ENCODE measurements at regions not wholly inside any gene's neighbourhood (a gene's known extent, or its start where the extent isn't known, plus 50 kb on each side); places are given as distances from the start of the nearest gene placed in this dataset.

DNA sequence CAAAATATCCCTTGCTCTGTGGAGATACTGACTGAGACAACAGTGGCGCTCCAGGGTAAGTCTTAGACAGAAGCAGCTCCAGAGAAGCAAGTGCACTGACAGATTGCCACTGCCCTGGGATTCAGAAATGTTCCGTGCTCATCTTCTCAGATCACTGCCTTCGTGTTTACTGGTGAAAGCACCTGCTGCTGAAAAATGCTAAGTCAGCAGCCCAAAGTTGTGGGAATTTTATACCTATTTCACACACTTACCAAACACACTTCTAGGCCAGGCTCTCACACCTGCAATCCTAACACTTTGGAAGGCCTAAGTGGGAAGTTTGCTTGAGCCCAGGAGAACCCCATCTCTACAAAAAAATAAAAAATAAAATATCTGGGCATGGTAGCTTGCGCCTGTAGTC is 63.2 kb upstream of the DLX6 start:
- no peaks in the 10 kb centered on the region for H3K36me3 Mint-ChIP-seq
- DNase-seq (ENCODE audit: low spot score) = no peak

DNA sequence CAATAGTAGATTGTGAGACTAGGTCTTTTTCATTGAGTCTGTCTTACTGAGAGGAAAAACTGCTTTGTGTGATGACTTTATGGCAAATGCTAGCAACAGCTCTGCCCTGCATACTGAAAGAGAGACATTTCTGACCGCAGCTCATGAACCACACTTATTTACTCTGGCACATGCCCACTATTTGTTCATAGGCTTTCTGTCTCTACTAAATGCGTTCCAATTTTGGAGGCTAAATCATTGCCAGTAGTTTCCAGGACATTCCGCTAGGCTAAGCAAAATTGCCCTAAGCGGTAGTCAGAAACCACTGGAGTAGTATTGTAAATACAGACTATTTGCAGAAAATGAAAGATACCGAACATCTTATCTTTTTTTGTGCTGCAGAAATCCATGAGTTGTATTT is 55.6 kb upstream of the DLX6 start:
- TF ChIP-seq EZH2phosphoT487 (IDR thresholded peaks at IDR 0.05) (no peak), EZH2 (IDR thresholded peaks at IDR 0.05) (no peak)
- TF ChIP-seq, protein P1, sequence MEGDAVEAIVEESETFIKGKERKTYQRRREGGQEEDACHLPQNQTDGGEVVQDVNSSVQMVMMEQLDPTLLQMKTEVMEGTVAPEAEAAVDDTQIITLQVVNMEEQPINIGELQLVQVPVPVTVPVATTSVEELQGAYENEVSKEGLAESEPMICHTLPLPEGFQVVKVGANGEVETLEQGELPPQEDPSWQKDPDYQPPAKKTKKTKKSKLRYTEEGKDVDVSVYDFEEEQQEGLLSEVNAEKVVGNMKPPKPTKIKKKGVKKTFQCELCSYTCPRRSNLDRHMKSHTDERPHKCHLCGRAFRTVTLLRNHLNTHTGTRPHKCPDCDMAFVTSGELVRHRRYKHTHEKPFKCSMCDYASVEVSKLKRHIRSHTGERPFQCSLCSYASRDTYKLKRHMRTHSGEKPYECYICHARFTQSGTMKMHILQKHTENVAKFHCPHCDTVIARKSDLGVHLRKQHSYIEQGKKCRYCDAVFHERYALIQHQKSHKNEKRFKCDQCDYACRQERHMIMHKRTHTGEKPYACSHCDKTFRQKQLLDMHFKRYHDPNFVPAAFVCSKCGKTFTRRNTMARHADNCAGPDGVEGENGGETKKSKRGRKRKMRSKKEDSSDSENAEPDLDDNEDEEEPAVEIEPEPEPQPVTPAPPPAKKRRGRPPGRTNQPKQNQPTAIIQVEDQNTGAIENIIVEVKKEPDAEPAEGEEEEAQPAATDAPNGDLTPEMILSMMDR (IDR thresholded peaks at IDR 0.05) = no peak
- Histone ChIP-seq H3F3A (ENCODE audit: low read depth) (no peaks in the 10 kb centered on the region), H3K27ac (no peak overlapping the region), H2AFZ (replicated peaks) (no peak overlapping the region), H3K4me3 (no peak overlapping the region), H3K4me2 (no peak overlapping the region), H3K4me1 (no peaks in the 10 kb centered on the region), H3K9ac (no peak overlapping the region), H3K79me2 (ENCODE audit: low read depth) (no peaks in the 10 kb centered on the region), H3K9me3 (ENCODE audit: low read depth) (no peaks in the 10 kb centered on the region), H3K36me3 (no peaks in the 10 kb centered on the region), H3K27me3 (no peaks in the 10 kb centered on the region), H4K20me1 (ENCODE audit: low read depth) (no peaks in the 10 kb centered on the region)
- Mint-ChIP-seq H3K4me1 (no peaks in the 10 kb centered on the region), H3K9me3 (no peaks in the 10 kb centered on the region), H3K36me3 (no peaks in the 10 kb centered on the region), H3K27ac (no peak overlapping the region), H3K27me3 (ENCODE audit: insufficient read depth, low read depth) (no peaks in the 10 kb centered on the region), H3K4me3 (no peak overlapping the region)
- no peak for DNase-seq (ENCODE audit: low spot score)

More for the DNA sequence above, 63.2 kb upstream of the DLX6 start:
- no peaks in the 10 kb centered on the region for H3K27me3 Mint-ChIP-seq (ENCODE audit: insufficient read depth, low read depth)
- H3K4me3 Mint-ChIP-seq = no peak overlapping the region
- Histone ChIP-seq H3K4me3 (no peak overlapping the region), H3K9me3 (ENCODE audit: low read depth) (no peaks in the 10 kb centered on the region), H3K36me3 (no peaks in the 10 kb centered on the region), H3K4me1 (no peaks in the 10 kb centered on the region), H3K4me2 (no peak overlapping the region), H3K79me2 (ENCODE audit: low read depth) (no peaks in the 10 kb centered on the region), H2AFZ (replicated peaks) (no peak overlapping the region), H3K27me3 (no peaks in the 10 kb centered on the region), H3K9ac (no peak overlapping the region), H3F3A (ENCODE audit: low read depth) (no peaks in the 10 kb centered on the region), H3K27ac (no peak overlapping the region), H4K20me1 (ENCODE audit: low read depth) (no peaks in the 10 kb centered on the region)
- no peak overlapping the region for H3K27ac Mint-ChIP-seq
- H3K4me1 Mint-ChIP-seq = no peaks in the 10 kb centered on the region
- TF ChIP-seq EZH2 (IDR thresholded peaks at IDR 0.05) (no peak), EZH2phosphoT487 (IDR thresholded peaks at IDR 0.05) (no peak)
- TF ChIP-seq, protein P1 (IDR thresholded peaks at IDR 0.05) = no peak
- no peaks in the 10 kb centered on the region for H3K9me3 Mint-ChIP-seq

DNA sequence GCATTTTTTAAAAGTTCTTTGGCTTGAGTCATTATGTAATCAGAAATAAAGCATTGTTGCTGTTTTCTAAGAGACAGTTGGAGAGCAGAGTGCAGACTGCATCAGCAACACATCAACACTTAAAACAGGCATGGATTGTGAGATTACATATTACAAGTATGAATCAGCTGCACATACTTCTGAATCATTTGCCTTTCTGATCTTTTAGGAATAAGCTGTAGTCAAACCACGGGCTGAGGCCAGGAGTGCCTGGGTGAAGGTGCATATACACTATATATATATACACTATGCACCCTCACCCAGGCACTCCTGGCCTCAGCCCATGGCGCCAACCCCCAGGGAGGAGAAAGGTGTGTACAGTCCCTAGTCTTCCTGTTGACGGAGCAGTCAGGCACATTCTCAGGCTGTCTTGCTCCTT is 52.4 kb upstream of the DLX6 start:
- Mint-ChIP-seq H3K9me3 (no peaks in the 10 kb centered on the region), H3K27me3 (ENCODE audit: insufficient read depth, low read depth) (no peaks in the 10 kb centered on the region), H3K27ac (no peak overlapping the region), H3K4me3 (no peak overlapping the region), H3K4me1 (no peaks in the 10 kb centered on the region), H3K36me3 (no peaks in the 10 kb centered on the region)
- no peaks in the 10 kb centered on the region for H3K36me3 ChIP-seq
- no peak for DNase-seq (ENCODE audit: low spot score)
- H3K27me3 ChIP-seq = peaks cover 7% of the 10 kb centered on the region
- no peak overlapping the region for H3K27ac ChIP-seq
- H3K4me2 ChIP-seq = no peak overlapping the region
- no peaks in the 10 kb centered on the region for H4K20me1 ChIP-seq (ENCODE audit: low read depth)
- no peaks in the 10 kb centered on the region for H3K79me2 ChIP-seq (ENCODE audit: low read depth)
- no peak overlapping the region for H3K4me3 ChIP-seq
- H3K4me1 ChIP-seq = no peaks in the 10 kb centered on the region
- H2AFZ ChIP-seq (replicated peaks) = no peak overlapping the region
- H3K9ac ChIP-seq = no peak overlapping the region
- TF ChIP-seq EZH2phosphoT487 (IDR thresholded peaks at IDR 0.05) (no peak), EZH2 (IDR thresholded peaks at IDR 0.05) (no peak)
- TF ChIP-seq, protein P1 (IDR thresholded peaks at IDR 0.05) = no peak
- no peaks in the 10 kb centered on the region for H3F3A ChIP-seq (ENCODE audit: low read depth)
- H3K9me3 ChIP-seq (ENCODE audit: low read depth) = no peaks in the 10 kb centered on the region
